Parathyroid adenoma (tissue), 2 donors: ENCODE measurements at regions not wholly inside any gene's neighbourhood (a gene's known extent, or its start where the extent isn't known, plus 50 kb on each side); places are given as distances from the start of the nearest gene placed in this dataset.
A peak's percentile ranks its signal among the peaks of the same experiment; 100 is the strongest.

Source experiments
- H2AFZ ChIP-seq: fragments of 300-600 bp; sonication (generic); one replicate; pipeline ENCODE4 v1.7.0; 2017; ENCODE audit warnings: antibody characterized with exemption, mild to moderate bottlenecking
- H3K27ac ChIP-seq: fragments of 300-600 bp; sonication (generic); one replicate; pipeline ENCODE4 v1.7.0; 2017
- H3K27me3 ChIP-seq: fragments of 300-600 bp; sonication (generic); one replicate; pipeline ENCODE4 v1.7.0; 2017; ENCODE audit warnings: low read length; ENCODE audit not compliant: control insufficient read depth, insufficient read depth
- H3K36me3 ChIP-seq: fragments of 300-600 bp; sonication (generic); one replicate; pipeline ENCODE4 v1.7.0; 2017; ENCODE audit warnings: low read length; ENCODE audit not compliant: control insufficient read depth, insufficient read depth
- H3K4me1 ChIP-seq: fragments of 300-600 bp; sonication (generic); one replicate; pipeline ENCODE4 v1.7.0; 2017; ENCODE audit warnings: control low read depth
- H3K4me2 ChIP-seq: fragments of 300-600 bp; sonication (generic); one replicate; pipeline ENCODE4 v1.7.0; 2017; ENCODE audit warnings: low read length
- H3K4me3 ChIP-seq: fragments of 300-600 bp; sonication (generic); one replicate; pipeline ENCODE4 v1.7.0; 2017; ENCODE audit warnings: low read depth, low read length
- H3K79me2 ChIP-seq: fragments of 300-600 bp; sonication (generic); one replicate; pipeline ENCODE4 v1.7.0; 2017; ENCODE audit warnings: control low read depth
- H3K9ac ChIP-seq: fragments of 300-600 bp; sonication (generic); one replicate; pipeline ENCODE4 v1.7.0; 2017; ENCODE audit warnings: mild to moderate bottlenecking
- H3K9me3 ChIP-seq: fragments of 300-600 bp; sonication (generic); one replicate; pipeline ENCODE4 v1.7.0; 2017; ENCODE audit warnings: low read length; ENCODE audit not compliant: control insufficient read depth
- CTCF ChIP-seq: fragments of 300-600 bp; sonication (generic); IDR thresholded peaks from one replicate; pipeline ENCODE4 v1.7.0; 2017; ENCODE audit warnings: antibody characterized with exemption, mild to moderate bottlenecking
- donor health status: primary hyperparathyroidism.

GRCh38 chr18:1581581-1581980 is 676.9 kb downstream of the ADCYAP1 start:
- Histone ChIP-seq H3K4me3 (no peak overlapping the region), H3K9ac (no peak overlapping the region), H3K79me2 (no peaks in the 10 kb centered on the region), H3K9me3 (no peaks in the 10 kb centered on the region), H3K36me3 (no peaks in the 10 kb centered on the region), H2AFZ (no peak overlapping the region), H3K4me2 (no peak overlapping the region), H3K27ac (no peak overlapping the region), H3K27me3 (no peaks in the 10 kb centered on the region), H3K4me1 (no peaks in the 10 kb centered on the region)
- TF ChIP-seq CTCF = no peak

- Histone ChIP-seq H3K9me3 (no peaks in the 10 kb centered on the region), H3K79me2 (no peaks in the 10 kb centered on the region), H3K4me3 (no peak overlapping the region), H3K27me3 (no peaks in the 10 kb centered on the region), H3K4me1 (no peaks in the 10 kb centered on the region), H3K9ac (no peak overlapping the region), H3K27ac (no peak overlapping the region), H3K36me3 (no peaks in the 10 kb centered on the region), H3K4me2 (no peak overlapping the region), H2AFZ (no peak overlapping the region)
- peak; percentile 13 for TF ChIP-seq CTCF
Measured at GRCh38 chr18:1585881-1586488, 681.3 kb downstream of the ADCYAP1 start.

- Histone ChIP-seq H3K4me3 (no peak overlapping the region), H3K27me3 (no peaks in the 10 kb centered on the region), H3K36me3 (no peaks in the 10 kb centered on the region), H3K4me2 (no peak overlapping the region), H3K9me3 (no peaks in the 10 kb centered on the region), H3K27ac (no peak overlapping the region), H3K4me1 (no peaks in the 10 kb centered on the region), H3K79me2 (no peaks in the 10 kb centered on the region), H3K9ac (no peak overlapping the region), H2AFZ (no peak overlapping the region)
- TF ChIP-seq CTCF = no peak
Measured at GRCh38 chr18:1593091-1593490, 688.4 kb downstream of the ADCYAP1 start.

- Histone ChIP-seq H3K9ac (no peak overlapping the region), H3K36me3 (no peaks in the 10 kb centered on the region), H3K9me3 (no peaks in the 10 kb centered on the region), H3K4me1 (no peaks in the 10 kb centered on the region), H2AFZ (no peak overlapping the region), H3K4me3 (no peak overlapping the region), H3K79me2 (no peaks in the 10 kb centered on the region), H3K4me2 (no peak overlapping the region), H3K27ac (no peak overlapping the region), H3K27me3 (no peaks in the 10 kb centered on the region)
- no peak for TF ChIP-seq CTCF
Measured at GRCh38 chr18:1595195-1595594, 690.5 kb downstream of the ADCYAP1 start.

- Histone ChIP-seq H3K9ac (no peak overlapping the region), H3K36me3 (no peaks in the 10 kb centered on the region), H3K79me2 (no peaks in the 10 kb centered on the region), H3K27ac (no peak overlapping the region), H2AFZ (no peak overlapping the region), H3K27me3 (no peaks in the 10 kb centered on the region), H3K4me2 (no peak overlapping the region), H3K4me3 (no peak overlapping the region), H3K9me3 (no peaks in the 10 kb centered on the region), H3K4me1 (no peaks in the 10 kb centered on the region)
- no peak for TF ChIP-seq CTCF
Measured at GRCh38 chr18:1599196-1599595, 694.5 kb downstream of the ADCYAP1 start.
